GM19025 (cell line): ENCODE measurements at regions not wholly inside any gene's neighbourhood (a gene's known extent, or its start where the extent isn't known, plus 50 kb on each side); places are given as distances from the start of the nearest gene placed in this dataset.

Source experiments
- ATAC-seq: cut with Tn5 transposase; IDR thresholded peaks from one replicate; pipeline ENCODE4 v1.9.1; 2021; ENCODE audit warnings: mild to moderate bottlenecking, low read depth, moderate library complexity; ENCODE audit not compliant: unreplicated experiment

- no peak for ATAC-seq
Measured at GRCh38 chr3:161555320-161555719, 58.7 kb downstream of the OTOL1 start.

- ATAC-seq = no peak
Measured at GRCh38 chr3:161556533-161556932, 59.9 kb downstream of the OTOL1 start.

GRCh38 chr3:161556941-161557340 is 60.3 kb downstream of the OTOL1 start:
- no peak for ATAC-seq

GRCh38 chr3:161557445-161558150 is 61.0 kb downstream of the OTOL1 start:
- no peak for ATAC-seq

GRCh38 chr3:161558236-161558635 is 61.6 kb downstream of the OTOL1 start:
- ATAC-seq = no peak

GRCh38 chr3:161559177-161559998 is 62.8 kb downstream of the OTOL1 start:
- ATAC-seq = no peak

GRCh38 chr3:161560008-161560637 is 63.5 kb downstream of the OTOL1 start:
- no peak for ATAC-seq

- ATAC-seq = no peak
Measured at GRCh38 chr3:161567577-161568361, 71.2 kb downstream of the OTOL1 start.

GRCh38 chr3:161568671-161569070 is 72.1 kb downstream of the OTOL1 start:
- ATAC-seq = no peak

GRCh38 chr3:161571951-161572350 is 75.3 kb downstream of the OTOL1 start:
- no peak for ATAC-seq

- ATAC-seq = no peak
Measured at GRCh38 chr3:161573136-161573535, 76.5 kb downstream of the OTOL1 start.

- ATAC-seq = no peak
Measured at GRCh38 chr3:161575901-161576300, 79.3 kb downstream of the OTOL1 start.

- no peak for ATAC-seq
Measured at GRCh38 chr3:161576311-161576710, 79.7 kb downstream of the OTOL1 start.

- ATAC-seq = no peak
Measured at GRCh38 chr3:161576714-161577510, 80.3 kb downstream of the OTOL1 start.

- ATAC-seq = no peak
Measured at GRCh38 chr3:161577662-161578061, 81.1 kb downstream of the OTOL1 start.

GRCh38 chr3:161579395-161580126 is 83.0 kb downstream of the OTOL1 start:
- no peak for ATAC-seq

GRCh38 chr3:161585922-161586321 is 89.3 kb downstream of the OTOL1 start:
- no peak for ATAC-seq

- no peak for ATAC-seq
Measured at GRCh38 chr3:161586556-161587235, 90.1 kb downstream of the OTOL1 start.

- ATAC-seq = no peak
Measured at GRCh38 chr3:161598639-161599038, 102.0 kb downstream of the OTOL1 start.
